Activated CD4-positive, CD25-positive, alpha-beta regulatory T cell treated with anti-CD3 and anti-CD28 coated beads, Interleukin-2, amount 50 U/mL, for 24 hours (primary cell): ENCODE measurements at regions not wholly inside any gene's neighbourhood (a gene's known extent, or its start where the extent isn't known, plus 50 kb on each side); places are given as distances from the start of the nearest gene placed in this dataset.
"Not testable (repeated sequence)": the region's sequence is repeated elsewhere in the genome, so short reads cannot be mapped to it uniquely, and the experiment has no call there.

Experiments used
- ATAC-seq, 2 donors: fragments of 150-1000 bp; cut with Tn5 transposase; one replicate each; pipeline ENCODE4 v1.10.0; 2021; ENCODE audit warnings: mild to moderate bottlenecking in 1 of 2, moderate library complexity in 1 of 2

DNA sequence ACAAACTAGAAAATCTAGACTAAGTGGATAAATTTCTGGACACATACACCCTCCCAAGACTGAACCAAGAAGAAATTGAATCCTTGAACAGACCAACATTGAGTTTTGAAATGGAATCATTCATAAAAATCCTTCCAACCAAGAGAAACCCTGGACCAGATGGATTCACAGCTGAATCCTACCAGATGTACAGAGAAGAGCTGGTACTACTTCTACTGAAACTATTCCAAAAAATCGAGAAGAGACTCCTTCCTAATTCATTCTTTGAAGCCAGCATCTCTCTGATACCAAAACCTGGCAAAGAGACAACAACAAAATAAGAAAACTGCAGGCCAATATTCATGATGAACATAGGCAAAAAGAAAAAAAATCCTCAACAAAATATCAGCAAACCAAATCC lies 227.4 kb downstream of the RPAP3 start:
- no peak for ATAC-seq

DNA sequence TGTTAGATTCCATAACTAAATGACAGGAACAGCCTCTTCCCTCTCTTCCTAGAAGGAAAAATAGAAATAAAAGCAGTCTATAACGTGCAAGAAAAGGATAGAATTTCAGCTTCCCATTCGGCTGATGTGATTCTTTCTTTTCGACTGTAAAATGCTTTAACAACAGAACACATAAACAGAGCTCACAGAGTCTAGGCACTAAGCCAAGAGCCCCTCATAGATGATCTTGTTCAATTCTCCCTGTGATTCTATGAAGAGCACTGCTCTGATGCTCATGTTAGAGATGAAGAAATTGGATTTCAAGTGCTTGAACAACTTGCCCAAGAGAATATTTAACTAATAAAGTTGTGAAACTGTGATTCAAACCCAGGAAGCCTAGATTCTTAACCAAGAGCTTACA lies 232.7 kb downstream of the RPAP3 start:
- ATAC-seq = no peak

DNA sequence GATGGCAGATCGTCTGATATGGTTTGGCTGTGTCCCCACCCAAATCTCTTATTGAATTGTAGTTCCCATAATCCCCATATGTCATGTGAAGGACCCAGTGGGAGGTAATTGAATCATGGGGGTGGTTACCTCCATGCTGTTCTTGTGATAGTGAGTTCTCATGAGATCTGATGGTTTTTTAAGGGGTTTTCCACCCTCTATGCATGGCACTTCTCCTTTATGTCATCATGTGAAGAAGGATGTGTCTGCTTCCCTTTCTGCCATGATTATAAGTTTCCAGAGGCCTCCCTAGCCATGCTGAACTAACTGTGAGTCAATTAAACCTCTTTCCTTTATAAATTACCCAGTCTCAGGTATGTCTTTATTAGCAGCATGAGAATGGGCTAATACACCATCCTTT lies 235.5 kb downstream of the RPAP3 start:
- peak in 1 of 2 donors; percentile 20 for ATAC-seq

DNA sequence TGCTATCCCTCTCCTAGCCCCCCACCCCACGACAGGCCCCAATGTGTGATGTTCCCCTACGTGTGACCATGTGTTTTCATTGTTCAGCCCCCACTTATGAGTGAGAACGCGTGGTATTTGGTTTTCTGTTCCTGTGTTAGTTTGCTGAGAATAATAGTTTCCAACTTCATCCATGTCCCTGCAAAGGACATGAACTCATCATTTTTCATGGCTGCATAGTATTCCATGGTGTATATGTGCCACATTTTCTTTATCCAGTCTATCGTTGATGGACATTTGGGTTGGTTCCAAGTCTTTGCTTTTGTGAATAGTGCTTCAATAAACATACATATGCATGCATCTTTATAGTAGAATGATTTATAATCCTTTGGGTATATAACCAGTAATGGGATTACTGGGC lies 241.9 kb downstream of the RPAP3 start:
- ATAC-seq = not testable (repeated sequence)

DNA sequence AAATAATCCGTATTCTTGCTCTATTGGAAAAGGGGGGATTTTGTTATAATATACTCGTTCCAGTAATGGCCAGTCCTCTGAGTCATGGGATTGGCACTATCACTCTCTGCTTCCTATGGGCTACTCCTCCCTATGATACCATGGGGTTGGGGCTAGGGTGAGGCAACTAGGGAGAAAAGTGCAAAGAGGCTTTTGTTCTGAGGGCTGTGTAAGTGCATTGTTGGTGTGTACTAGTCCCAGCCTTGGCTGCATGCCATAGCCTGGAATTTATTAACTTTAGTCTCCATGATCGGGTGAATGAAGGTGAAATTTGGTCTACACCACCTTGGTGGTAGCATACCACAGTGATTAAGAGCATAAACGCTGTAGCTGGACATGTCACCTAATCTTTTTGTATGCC lies 247.6 kb downstream of the RPAP3 start:
- no peak for ATAC-seq

DNA sequence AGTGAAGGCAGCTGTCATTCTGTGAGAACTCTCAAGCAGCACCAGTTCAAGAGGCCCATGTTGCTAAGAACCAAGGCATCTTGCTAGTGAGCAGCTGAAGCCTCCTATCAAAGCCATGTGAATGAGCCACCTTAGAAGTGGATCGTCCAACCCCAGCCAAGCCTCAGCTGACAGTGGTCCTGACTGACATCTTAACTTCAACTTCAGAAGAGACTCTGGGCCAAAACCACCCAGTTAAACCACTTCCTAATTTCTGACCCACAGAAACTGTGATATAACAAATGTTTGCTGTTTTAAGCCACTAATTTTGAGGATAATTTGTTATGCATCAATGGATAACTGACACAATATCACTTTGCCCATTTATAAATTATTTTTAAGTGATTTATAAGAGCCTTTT lies 256.0 kb downstream of the RPAP3 start:
- no peak for ATAC-seq

DNA sequence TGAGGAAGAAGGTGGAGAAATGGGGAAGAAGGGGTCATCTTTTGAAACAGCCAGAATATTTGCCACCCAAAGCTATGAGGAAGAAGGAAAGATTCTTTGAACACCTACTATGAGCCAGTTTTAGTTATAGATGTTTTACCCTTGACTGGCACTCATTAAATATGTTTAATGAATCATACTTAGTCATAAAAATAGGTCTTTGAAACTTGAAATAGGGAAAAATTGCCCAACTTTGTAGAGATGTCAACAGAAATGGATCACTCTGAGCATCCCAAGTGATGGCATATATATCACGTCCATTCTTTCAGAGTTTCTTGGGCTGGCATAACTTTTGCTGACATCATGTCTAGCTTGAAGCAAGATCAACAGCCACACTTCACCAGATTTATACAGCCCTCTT lies 263.5 kb downstream of the RPAP3 start:
- ATAC-seq = no peak

DNA sequence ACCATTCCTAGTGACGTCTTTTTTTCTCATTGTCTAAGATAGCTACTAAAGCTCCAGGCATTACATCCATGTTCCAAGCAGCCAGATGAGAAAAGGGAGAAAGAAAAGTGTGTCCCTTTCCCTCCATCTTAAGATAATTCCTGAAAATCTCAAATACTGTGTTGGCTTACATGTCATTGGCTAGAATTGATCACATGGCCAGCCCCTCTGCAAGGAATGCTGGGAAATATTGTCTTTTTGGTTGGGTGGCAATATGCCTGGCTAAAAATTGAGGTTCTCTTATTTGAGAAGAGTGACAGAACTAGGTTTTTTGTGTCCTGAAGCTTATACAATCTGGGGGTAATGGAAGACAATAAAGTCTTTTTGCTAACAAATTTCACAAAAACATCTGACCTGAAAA lies 264.3 kb downstream of the RPAP3 start:
- ATAC-seq = no peak

DNA sequence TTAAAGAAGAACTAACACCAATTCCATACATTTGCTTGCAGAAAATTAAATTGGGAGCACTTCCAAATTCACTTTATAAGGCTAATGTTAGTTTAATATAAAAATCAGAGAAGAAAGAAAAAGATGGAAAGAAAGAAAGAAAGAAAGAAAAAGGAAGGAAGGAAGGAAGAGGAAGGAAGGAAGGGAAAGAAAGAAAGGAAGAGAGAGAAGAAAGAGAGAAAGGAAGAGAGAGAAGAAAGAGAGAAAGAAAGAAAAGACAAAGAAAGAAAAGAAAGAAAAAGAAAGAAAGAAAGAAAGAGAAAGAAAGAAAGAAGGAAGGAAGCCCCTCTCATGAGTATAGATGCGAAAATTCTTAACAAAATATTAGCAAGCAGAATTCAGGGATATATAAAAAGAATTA lies 267.7 kb downstream of the RPAP3 start:
- no peak for ATAC-seq

DNA sequence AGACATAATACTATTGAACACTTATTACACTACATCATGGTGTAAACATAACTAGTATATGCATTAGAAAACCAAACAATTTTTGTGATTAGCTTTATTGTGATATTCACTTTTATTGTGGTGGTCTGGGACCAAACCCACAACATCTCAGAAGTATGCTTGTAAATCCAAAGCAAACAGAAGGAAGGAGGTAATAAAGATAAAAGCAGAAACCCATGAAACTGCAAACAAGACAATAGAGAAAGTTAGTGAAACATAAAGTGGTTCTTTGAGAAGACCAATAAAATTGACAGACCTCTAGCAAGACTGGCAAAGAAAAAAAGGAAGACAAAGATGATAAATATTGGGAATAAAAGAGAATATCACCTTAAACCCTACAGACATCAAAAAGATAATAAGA lies 268.3 kb downstream of the RPAP3 start:
- no peak for ATAC-seq

DNA sequence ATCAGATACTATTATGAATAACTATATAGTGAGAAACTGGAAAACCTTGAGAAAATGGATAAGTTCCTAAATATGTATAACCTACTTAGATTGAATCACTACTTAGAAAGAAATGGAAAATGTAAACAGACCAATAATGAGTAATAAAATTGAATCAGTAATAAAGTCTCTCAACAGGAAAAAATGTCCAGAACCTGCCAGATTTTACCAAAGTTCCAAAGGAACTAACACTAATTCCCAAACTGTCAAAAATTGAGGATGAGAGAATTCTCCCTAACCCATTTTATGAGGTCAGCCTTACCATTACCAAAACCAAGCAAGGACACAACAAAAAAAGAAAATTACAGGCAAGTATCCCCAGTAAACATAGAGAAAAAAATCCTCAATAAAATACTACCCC lies 272.0 kb downstream of the RPAP3 start:
- no peak for ATAC-seq

DNA sequence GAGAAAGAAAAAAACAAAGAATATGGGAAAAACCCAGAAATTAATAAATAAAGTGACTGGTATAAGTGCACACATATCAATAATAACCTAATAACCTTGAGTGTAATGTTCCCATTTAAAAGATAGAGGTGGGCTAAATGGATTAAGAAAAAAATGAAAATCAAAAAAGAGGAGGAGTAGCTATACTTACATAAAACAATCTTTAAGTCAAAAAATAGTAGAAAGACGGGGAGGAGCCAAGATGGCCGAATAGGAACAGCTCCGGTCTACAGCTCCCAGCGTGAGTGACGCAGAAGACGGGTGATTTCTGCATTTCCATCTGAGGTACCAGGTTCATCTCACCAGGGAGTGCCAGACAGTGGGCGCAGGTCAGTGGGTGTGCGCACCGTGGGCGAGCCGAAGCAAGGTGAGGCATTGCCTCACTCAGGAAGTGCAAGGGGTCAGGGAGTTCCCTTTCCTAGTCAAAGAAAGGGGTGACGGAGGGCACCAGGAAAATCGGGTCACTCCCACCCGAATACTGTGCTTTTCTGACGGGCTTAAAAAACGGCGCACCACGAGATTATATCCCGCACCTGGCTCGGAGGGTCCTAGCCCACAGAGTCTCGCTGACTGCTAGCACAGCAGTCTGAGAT lies 279.0 kb downstream of the RPAP3 start:
- not testable (repeated sequence) for ATAC-seq

DNA sequence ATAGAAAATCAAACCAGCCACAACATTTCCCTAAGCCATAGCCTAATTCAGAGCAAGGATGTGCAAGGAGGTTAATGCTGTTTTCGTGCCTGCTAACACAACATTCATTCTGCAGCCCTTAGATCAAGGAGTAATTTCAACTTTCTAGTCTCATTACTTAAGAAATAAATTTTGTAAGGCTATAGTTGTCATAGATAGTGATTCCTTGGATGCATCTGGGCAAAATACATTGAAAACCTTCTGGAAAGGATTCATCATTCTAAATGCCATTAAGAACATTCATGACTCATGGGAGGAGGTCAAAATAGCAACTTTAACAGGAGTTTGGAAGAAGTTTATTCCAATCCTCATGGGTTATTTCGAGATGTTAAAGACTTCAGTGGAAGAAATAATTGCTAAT lies 283.2 kb downstream of the RPAP3 start:
- no peak for ATAC-seq

DNA sequence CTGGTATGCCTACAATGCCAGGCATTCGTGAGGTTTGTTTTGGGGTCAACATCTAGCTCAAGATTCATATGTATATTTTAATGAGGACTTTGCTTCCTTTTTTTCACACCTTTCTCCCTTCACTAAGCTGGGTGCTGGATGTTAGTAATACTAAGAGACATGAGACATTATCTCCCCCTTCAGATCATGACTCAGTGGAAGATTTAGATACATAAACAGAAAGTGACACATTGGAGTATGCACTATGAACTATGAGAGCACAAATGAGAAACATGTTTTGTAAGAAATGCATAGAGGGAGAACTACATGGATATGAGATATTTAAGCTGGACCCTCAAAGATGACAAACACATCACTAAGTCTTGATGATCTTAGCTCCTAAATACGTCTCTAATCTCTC lies 286.3 kb downstream of the RPAP3 start:
- peak; percentile 97 to 98 for ATAC-seq

DNA sequence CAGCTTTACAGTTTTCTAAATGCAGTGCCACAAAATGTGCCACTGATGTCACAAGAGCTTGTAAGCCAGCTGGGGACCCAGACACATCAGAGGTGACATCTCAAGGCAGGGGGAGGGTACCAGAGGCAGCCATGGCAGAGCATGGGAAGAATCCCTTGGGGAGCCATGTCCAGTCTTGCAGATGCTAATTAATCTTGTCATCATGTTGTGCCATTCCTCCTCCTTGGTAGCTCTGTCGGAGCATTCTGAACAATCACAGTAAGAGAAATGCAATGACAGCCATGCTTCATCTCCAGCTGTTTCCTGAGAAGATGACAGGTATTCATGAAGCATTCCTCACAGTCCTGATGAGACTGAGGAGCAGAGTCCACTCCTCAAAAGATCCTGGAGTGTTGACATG lies 287.9 kb downstream of the RPAP3 start:
- ATAC-seq = no peak

DNA sequence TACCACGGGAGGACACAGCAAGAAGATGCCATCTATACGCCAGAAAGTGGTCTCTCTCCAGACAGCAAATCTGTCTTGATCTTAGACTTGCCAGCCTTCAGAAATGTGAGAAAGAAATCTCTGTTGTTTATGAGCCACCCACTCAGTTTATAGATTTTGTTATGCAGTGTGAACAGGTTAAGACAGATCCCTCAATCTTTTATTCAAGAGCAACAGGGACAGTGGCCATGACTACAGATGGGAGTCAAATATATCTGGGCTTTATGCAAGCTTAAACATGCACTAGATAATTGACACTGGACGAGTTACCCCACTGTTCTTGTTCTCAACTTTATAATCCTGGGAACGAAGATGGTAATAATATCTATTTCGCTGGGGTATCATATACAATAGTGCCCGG lies 288.7 kb downstream of the RPAP3 start:
- no peak for ATAC-seq

DNA sequence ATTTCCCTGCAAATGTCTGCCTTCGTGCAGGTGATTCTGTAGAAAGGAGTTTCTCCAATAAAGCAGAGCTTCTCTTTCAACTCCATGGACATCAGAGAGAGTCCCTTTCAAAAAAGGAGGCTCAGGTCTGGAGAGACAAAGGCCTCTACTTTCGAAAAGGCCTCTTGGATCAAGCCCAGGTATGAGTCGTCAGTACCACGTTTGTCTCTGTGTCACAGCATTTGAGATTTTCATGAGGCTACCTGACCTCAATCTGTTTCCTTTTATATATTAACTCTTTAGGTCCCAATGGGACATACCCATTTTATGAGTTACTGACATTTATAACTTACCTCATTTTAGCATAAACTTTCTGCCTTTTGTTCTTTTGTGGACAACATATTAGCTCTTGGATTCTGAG lies 290.8 kb downstream of the RPAP3 start:
- no peak for ATAC-seq

DNA sequence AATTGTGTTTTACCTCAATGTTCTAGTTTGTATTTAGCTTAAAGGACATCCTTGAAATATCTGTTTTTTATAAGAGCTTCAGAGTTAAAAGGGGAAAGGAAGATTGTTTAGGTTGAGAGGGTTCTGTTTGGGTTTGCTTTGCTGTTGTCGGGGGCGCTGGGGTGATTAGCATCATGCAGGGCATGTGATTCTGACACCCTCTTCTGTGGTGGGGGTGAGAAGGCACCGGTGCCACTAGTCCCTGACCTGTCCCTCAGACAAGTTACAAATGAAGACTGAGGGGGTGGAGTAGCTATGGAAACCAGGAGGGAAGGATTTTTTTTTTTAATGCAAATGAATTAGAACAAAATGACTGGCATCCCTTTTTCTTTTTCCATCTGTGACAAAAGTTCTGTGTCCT lies 291.3 kb downstream of the RPAP3 start:
- ATAC-seq = peak; percentile 30 to 49

DNA sequence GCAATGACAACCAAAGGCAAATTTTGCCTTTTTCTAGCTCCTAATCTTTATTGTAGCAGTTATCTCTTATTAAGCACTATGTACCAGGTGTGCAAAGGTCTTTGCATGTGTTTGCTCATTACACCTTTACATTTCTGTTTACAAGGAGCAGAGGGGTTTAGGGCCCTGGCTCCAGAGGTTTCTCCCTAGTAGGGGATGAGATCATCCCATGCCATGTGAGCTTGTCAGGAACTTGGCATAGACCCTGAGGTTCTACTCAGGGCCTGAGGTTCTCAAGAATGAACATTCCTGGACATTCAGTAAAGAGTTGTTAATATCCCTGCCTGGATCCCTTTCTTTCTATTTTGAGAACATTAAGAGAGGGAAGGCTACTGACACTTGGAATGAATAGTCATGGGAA lies 292.0 kb downstream of the RPAP3 start:
- ATAC-seq = no peak

DNA sequence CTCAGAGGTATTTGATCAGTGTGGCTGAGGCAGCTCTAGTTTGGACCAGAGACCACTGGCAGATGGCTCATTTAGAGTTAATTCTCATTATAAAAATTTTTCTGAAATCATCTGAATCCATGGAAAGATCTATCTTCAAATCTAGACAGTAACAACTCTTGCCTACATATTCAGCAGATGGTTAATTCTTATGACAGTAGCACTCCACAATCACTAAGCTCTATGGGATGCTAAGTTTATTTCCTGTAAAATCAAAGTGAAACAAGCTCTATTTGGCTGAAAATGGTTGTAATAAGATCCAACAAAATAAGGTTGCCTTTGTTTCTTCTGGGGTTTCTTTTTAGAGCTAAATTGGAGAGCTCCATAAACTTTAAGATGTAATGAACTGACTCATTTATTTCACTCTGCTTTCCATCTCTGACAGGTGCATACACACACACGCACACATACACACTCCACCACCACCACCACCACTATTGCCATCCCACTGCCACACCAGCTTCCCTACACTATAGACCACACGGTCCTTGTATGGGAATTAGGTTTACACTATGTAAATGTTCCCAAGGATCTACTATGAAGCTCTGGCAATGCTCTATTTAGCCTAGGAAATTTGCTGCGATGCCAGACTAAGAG lies 293.1 kb downstream of the RPAP3 start:
- peak in 1 of 2 donors; percentile 38 for ATAC-seq

DNA sequence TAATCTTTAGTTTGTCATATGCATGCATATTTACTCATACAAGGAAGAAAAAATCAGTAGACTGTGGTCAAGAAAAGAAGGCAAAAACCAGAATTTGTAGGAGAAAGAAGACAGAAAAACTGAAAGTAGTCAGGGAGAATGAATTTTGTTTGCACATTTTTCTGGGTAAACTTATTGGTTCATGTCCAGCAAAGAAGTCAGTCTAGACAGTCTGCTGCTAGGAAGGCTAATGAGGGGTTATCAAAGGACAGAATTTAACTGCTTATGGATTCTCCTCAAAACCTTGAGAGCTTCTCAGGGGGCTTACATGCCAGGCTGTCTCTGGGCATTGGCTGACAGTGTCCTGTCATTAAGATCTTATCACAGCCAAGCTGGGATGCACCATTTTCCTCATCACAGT lies 293.9 kb downstream of the RPAP3 start:
- no peak for ATAC-seq

DNA sequence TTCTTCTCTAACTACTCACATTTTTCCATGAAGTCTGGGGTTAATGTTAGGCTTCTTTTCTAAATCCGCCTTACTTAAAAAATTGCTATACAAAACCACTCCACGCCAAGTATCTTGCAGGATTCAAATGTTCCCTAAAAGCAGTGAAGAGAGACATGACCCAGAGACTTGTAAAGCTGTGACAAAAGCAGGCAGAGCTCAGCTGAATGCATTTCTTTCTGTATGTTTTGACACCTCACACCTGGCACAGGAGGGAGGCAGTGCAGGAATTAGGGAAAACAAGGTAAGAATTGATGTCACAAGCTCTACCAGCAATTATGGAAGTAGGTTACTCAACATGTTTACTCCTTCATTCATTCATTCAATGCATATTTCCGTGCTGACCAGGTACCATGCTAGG lies 295.0 kb downstream of the RPAP3 start:
- no peak for ATAC-seq

DNA sequence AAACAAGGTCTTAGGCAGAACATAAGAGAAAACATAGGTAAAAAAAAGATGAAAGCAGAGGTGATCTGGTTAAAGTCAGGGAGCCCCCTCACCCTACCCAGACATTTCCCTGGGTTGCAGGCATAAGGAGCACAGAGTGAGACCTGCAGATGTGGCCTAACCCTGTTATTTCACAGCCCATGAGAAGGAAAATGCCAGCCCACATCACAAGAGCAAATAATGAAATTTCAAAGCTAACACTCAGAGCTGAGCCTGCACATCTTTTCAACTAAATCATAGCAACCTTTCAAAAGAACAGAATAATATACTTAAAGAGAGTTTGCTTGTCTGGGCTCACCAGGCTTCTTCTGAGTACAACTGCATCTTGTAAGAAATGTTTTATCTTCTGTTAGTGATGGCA lies 295.4 kb downstream of the RPAP3 start:
- no peak for ATAC-seq

DNA sequence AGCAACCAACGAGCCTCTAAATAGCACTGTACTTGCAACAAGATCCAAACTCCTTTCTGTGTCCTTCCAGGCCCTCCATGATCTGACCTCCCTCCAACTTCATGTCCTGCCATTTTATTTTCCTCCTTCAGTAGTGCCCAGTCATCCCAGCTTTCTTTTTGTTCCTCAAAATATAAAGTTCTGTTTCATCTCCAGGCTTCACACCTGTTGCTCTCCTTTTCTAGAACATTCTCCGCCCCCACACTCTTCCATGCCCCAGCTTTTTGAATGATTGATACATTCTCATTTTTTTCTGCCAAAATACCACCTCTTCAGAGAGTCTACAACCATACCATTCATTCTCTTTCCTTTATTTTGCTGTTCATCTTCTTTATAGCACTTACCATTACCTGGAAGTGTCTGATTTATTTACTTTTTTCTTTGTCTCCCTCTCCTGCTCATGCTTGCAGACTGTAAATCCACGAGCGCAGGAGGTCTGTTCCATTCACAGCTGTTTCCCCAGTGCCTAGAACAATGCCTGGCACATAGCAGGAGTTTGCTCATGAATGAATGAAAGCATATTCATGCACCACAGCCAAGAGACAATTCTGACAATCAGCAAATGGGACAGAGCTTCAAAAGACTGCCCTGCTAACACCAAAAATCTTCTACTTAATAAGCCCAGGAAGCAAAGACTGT lies 296.4 kb downstream of the RPAP3 start:
- ATAC-seq = no peak
